ENCODE measurements at regions not wholly inside any gene's neighbourhood (a gene's known extent, or its start where the extent isn't known, plus 50 kb on each side); places are given as distances from the start of the nearest gene placed in this dataset.

DNA sequence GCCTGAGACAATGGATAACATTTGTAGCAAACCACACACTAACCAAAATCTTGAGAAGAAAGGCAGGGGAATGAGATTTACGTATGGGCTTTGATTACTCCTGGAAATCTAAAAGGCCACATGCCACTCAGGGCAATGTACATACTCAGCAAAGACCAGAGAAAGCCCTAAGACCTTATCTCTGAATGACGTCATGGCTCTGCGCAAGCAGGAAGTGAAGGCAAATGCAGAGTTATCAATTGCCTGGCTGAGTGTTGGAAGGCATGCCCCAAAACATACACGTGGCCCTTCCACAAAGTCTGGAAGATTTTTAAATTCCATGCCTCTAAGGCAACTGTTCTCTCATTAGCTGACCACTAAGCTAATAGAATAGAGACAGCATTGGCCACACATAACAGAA, 90.9 kb upstream of the NRBF2 start:
- TF ChIP-seq, protein P1, sequence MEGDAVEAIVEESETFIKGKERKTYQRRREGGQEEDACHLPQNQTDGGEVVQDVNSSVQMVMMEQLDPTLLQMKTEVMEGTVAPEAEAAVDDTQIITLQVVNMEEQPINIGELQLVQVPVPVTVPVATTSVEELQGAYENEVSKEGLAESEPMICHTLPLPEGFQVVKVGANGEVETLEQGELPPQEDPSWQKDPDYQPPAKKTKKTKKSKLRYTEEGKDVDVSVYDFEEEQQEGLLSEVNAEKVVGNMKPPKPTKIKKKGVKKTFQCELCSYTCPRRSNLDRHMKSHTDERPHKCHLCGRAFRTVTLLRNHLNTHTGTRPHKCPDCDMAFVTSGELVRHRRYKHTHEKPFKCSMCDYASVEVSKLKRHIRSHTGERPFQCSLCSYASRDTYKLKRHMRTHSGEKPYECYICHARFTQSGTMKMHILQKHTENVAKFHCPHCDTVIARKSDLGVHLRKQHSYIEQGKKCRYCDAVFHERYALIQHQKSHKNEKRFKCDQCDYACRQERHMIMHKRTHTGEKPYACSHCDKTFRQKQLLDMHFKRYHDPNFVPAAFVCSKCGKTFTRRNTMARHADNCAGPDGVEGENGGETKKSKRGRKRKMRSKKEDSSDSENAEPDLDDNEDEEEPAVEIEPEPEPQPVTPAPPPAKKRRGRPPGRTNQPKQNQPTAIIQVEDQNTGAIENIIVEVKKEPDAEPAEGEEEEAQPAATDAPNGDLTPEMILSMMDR (IDR thresholded peaks at IDR 0.05): no peak
- no peak for TF ChIP-seq EP300 (IDR thresholded peaks at IDR 0.05)

Data from tibial nerve (tissue), 4 donors.